Mucosa of descending colon (tissue), 3 donors: ENCODE measurements at regions not wholly inside any gene's neighbourhood (a gene's known extent, or its start where the extent isn't known, plus 50 kb on each side); places are given as distances from the start of the nearest gene placed in this dataset.

Experiments used
- ATAC-seq: fragments of 200-7000 bp; cut with Tn5 transposase; one replicate; pipeline ENCODE4 v1.9.1; 2020; ENCODE audit warnings: mild to moderate bottlenecking, moderate library complexity
- DNase-seq, 3 donors: peaks; one replicate each; pipeline ENCODE4 v3.0.0-alpha.2; 2020
- H3K36me3 ChIP-seq: fragments of 200-600 bp; one replicate; pipeline ENCODE4 v1.8.0; 2021; ENCODE audit warnings: low read depth, mild to moderate bottlenecking
- H3K4me1 ChIP-seq: fragments of 200-600 bp; one replicate; pipeline ENCODE4 v1.8.0; 2021; ENCODE audit warnings: low read depth, mild to moderate bottlenecking
- H3K4me3 ChIP-seq: fragments of 200-600 bp; one replicate; pipeline ENCODE4 v1.8.0; 2021; ENCODE audit warnings: mild to moderate bottlenecking
- H3K9me3 ChIP-seq: fragments of 200-600 bp; one replicate; pipeline ENCODE4 v1.8.0; 2021; ENCODE audit warnings: mild to moderate bottlenecking
- intact Hi-C, 2 donors: fragments of 100-400 bp; cut with DNase I in 1 of 2; cut with micrococcal nuclease in 1 of 2; formaldehyde crosslinking; loops; one replicate each; pipeline versions ENCODE4 v1.11.0 to v1.11.1; 2022; cut with DNase I, micrococcal nuclease
- TF ChIP-seq, protein P1 (sequence below): fragments of 200-600 bp; IDR thresholded peaks from one replicate; pipeline ENCODE4 v1.8.0; 2022; ENCODE audit warnings: antibody characterized with exemption, mild to moderate bottlenecking
- donor health status: DM: no; HTN: no; CAD: no; lungs with moderate emphysema.
- donor health status: DM: no; HTN: no; CAD: no.
- donor health status: DM: no; HTN: yes; CAD: no.

- no peaks in the 10 kb centered on the region for H3K4me1 ChIP-seq
- H3K4me3 ChIP-seq: no peak overlapping the region
- intact Hi-C loops: no loop called here
- TF ChIP-seq, protein P1, sequence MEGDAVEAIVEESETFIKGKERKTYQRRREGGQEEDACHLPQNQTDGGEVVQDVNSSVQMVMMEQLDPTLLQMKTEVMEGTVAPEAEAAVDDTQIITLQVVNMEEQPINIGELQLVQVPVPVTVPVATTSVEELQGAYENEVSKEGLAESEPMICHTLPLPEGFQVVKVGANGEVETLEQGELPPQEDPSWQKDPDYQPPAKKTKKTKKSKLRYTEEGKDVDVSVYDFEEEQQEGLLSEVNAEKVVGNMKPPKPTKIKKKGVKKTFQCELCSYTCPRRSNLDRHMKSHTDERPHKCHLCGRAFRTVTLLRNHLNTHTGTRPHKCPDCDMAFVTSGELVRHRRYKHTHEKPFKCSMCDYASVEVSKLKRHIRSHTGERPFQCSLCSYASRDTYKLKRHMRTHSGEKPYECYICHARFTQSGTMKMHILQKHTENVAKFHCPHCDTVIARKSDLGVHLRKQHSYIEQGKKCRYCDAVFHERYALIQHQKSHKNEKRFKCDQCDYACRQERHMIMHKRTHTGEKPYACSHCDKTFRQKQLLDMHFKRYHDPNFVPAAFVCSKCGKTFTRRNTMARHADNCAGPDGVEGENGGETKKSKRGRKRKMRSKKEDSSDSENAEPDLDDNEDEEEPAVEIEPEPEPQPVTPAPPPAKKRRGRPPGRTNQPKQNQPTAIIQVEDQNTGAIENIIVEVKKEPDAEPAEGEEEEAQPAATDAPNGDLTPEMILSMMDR: no peak
- DNase-seq (no peak), ATAC-seq (no peak)
- H3K9me3 ChIP-seq: no peaks in the 10 kb centered on the region
- H3K36me3 ChIP-seq: no peaks in the 10 kb centered on the region
Observed at GRCh38 chr1:79310609-79311008, 304.1 kb upstream of the ADGRL4 start.

DNA sequence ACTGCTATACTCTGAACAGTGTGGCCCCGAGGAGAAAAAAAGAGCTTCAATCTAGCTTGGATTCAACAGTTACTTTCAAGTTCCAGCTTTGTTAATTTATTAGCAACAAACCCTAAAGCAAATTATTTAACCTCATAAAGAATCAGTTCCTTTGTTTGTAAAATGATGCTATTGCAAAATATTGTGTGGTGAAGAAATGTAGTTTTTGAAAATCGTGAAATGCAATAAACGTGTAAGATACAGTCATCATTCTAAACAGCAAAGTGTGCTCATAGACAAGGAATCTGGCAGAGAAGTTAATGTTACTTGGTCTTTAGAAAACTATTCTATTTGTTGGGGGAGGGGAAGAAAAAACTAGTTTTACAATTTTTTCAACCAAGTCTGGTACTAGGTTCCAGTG lies 297.6 kb upstream of the ADGRL4 start:
- no peaks in the 10 kb centered on the region for H3K4me1 ChIP-seq
- ATAC-seq: no peak
- H3K4me3 ChIP-seq: no peak overlapping the region
- DNase-seq: no peak
- no peaks in the 10 kb centered on the region for H3K9me3 ChIP-seq
- TF ChIP-seq, protein P1: no peak
- intact Hi-C loops: no loop called here
- H3K36me3 ChIP-seq: no peaks in the 10 kb centered on the region

- no peak for DNase-seq
- intact Hi-C loops: no loop called here
- no peak overlapping the region for H3K4me3 ChIP-seq
- TF ChIP-seq, protein P1: no peak
- no peaks in the 10 kb centered on the region for H3K36me3 ChIP-seq
- no peaks in the 10 kb centered on the region for H3K9me3 ChIP-seq
- ATAC-seq: no peak
- H3K4me1 ChIP-seq: no peaks in the 10 kb centered on the region
Observed at GRCh38 chr1:79303040-79303439, 296.5 kb upstream of the ADGRL4 start.

DNA sequence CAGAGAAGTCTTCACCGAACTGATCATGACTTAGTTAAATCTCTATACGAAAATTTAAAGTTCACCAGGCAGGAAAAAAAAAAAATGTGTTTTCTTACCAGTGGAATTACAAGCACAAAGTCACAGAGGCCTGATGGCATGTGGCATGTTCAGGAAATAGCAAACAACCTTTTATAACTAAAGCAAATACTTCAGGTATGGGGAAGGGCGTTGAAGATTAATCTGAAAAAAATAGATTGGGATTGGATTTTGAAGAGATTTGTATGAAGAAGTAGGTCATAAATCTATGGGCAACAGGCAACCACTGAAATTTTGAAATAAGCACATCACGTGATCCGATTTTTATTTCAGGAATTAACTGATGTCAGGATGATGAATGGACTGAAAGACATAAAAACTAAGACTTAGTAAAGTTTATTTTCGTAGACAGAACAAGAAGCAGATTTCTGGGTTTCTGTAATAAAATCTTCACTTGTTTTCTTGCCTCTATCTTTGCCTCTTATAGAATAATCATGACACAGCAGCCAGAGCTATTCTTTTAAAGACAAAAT lies 295.9 kb upstream of the ADGRL4 start:
- TF ChIP-seq, protein P1: no peak
- no peaks in the 10 kb centered on the region for H3K4me1 ChIP-seq

GRCh38 chr1:79295967-79296366 lies 289.4 kb upstream of the ADGRL4 start:
- no peaks in the 10 kb centered on the region for H3K4me1 ChIP-seq
- H3K4me3 ChIP-seq: no peak overlapping the region
- DNase-seq: no peak
- no peaks in the 10 kb centered on the region for H3K9me3 ChIP-seq
- TF ChIP-seq, protein P1: no peak
- no peaks in the 10 kb centered on the region for H3K36me3 ChIP-seq
- intact Hi-C loops: no loop called here
- no peak for ATAC-seq

More for the DNA sequence above, 295.9 kb upstream of the ADGRL4 start:
- intact Hi-C loops: no loop called here
- DNase-seq (no peak), ATAC-seq (no peak)
- H3K4me3 ChIP-seq: no peak overlapping the region
- no peaks in the 10 kb centered on the region for H3K9me3 ChIP-seq
- H3K36me3 ChIP-seq: no peaks in the 10 kb centered on the region

DNA sequence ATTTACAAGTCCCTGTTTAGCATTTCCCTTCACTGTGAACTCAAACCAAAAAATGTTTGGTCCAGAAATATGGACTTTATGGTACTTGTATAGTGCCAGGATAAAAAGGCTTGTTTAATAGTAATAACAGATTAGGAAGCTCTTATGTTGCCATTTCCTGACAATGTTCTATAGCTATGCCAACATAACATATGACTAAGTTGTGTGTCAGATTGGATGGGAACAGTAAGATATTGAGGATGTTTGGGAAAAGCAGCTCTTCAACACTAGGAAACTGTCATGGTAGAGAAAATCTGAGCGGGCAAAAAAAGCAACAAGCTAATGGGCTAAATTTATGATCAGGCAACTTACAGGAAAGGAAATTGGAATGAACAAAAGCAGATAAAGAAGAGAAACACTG lies 287.1 kb upstream of the ADGRL4 start:
- intact Hi-C loops: no loop called here
- Histone ChIP-seq H3K9me3 (no peaks in the 10 kb centered on the region), H3K4me3 (no peak overlapping the region), H3K36me3 (no peaks in the 10 kb centered on the region), H3K4me1 (no peaks in the 10 kb centered on the region)
- no peak for ATAC-seq
- TF ChIP-seq, protein P1: no peak
- no peak for DNase-seq
